ENCODE measurements at regions not wholly inside any gene's neighbourhood (a gene's known extent, or its start where the extent isn't known, plus 50 kb on each side); places are given as distances from the start of the nearest gene placed in this dataset.

DNA sequence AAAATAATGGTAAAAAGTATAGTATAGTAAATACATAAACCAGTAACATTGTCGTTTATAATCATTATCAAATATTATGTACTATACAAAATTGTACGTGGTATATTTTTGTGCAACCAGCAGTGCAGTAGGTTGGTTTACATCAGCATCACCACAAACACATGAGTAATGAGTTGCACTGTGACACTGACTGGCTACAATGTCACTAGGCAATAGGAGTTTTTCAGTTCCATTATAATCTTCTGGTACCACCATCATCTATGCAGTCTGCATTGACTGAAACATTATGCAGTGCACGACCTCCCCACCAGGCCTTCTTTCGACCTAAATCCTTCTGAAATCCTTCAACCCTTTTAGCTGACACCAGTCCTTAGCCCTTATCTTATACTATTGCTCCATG is 105.8 kb downstream of the SREK1 start:
- H3K27ac ChIP-seq: no peak overlapping the region
- no peak for TF ChIP-seq POLR2AphosphoS5 (IDR thresholded peaks at IDR 0.05)
- TF ChIP-seq POLR2A (IDR thresholded peaks at IDR 0.05): no peak
- TF ChIP-seq, protein P1, sequence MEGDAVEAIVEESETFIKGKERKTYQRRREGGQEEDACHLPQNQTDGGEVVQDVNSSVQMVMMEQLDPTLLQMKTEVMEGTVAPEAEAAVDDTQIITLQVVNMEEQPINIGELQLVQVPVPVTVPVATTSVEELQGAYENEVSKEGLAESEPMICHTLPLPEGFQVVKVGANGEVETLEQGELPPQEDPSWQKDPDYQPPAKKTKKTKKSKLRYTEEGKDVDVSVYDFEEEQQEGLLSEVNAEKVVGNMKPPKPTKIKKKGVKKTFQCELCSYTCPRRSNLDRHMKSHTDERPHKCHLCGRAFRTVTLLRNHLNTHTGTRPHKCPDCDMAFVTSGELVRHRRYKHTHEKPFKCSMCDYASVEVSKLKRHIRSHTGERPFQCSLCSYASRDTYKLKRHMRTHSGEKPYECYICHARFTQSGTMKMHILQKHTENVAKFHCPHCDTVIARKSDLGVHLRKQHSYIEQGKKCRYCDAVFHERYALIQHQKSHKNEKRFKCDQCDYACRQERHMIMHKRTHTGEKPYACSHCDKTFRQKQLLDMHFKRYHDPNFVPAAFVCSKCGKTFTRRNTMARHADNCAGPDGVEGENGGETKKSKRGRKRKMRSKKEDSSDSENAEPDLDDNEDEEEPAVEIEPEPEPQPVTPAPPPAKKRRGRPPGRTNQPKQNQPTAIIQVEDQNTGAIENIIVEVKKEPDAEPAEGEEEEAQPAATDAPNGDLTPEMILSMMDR (IDR thresholded peaks at IDR 0.05): no peak
- DNase-seq: no peak
- no peaks in the 10 kb centered on the region for H3K36me3 ChIP-seq
- H3K9me3 ChIP-seq: no peaks in the 10 kb centered on the region
- no peaks in the 10 kb centered on the region for H3K4me1 ChIP-seq
- in situ Hi-C loops (cut with MboI; ENCODE audit: low pct_ligation_motif_present in 1 of 4, low pct_unique_long_range_greater_than_20kb in 1 of 4, low sequenced_read_pairs in 3 of 4) (no loop called here), intact Hi-C loops (cut with DNase I; ENCODE audit: low total_unique reads) (no loop called here)
- H3K27me3 ChIP-seq: no peaks in the 10 kb centered on the region
- 82 to 88% methylated on average over 2 to 4 of the region's 4 CpGs for WGBS, 2 donors (ENCODE audit: low coverage in 1 of 2)
- H3K4me3 ChIP-seq: no peak overlapping the region

DNA sequence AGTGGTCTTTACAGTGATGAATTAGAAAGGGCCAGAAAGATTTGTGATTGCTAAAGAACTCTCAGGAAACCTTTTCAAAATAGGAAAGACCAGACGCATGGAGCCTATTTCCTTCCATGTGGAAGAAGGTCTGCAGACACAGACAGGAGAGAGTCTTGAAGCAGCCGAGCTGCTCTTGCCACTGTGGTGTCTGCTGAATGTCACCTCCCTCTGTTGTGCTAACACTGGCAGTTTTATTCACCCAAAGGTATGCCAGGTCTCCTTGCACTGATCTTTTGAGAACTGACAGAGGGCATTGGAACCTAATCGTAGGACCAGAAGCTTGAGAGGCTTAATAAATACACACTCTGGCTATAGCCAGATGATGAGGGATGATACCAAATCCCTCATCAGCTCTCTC is 108.7 kb downstream of the SREK1 start:
- H3K27me3 ChIP-seq: no peaks in the 10 kb centered on the region
- DNase-seq: no peak
- no peaks in the 10 kb centered on the region for H3K36me3 ChIP-seq
- intact Hi-C loops (cut with DNase I; ENCODE audit: low total_unique reads): no loop called here
- no peaks in the 10 kb centered on the region for H3K9me3 ChIP-seq
- TF ChIP-seq POLR2A (IDR thresholded peaks at IDR 0.05) (no peak), POLR2AphosphoS5 (IDR thresholded peaks at IDR 0.05) (peak in 1 of 3 donors; percentile 62), EP300 (IDR thresholded peaks at IDR 0.05; ENCODE audit: low read depth) (no peak)
- TF ChIP-seq, protein P1 (IDR thresholded peaks at IDR 0.05): no peak
- H3K27ac ChIP-seq: no peak overlapping the region
- no peak overlapping the region for H3K4me3 ChIP-seq
- WGBS, 2 donors (ENCODE audit: low coverage in 1 of 2): 60 to 67% methylated on average over 1 to 3 of the region's 3 CpGs
- no peaks in the 10 kb centered on the region for H3K4me1 ChIP-seq
- in situ Hi-C loops (cut with MboI; ENCODE audit: low pct_ligation_motif_present in 1 of 4, low pct_unique_long_range_greater_than_20kb in 1 of 4, low sequenced_read_pairs in 3 of 4): no loop called here

DNA sequence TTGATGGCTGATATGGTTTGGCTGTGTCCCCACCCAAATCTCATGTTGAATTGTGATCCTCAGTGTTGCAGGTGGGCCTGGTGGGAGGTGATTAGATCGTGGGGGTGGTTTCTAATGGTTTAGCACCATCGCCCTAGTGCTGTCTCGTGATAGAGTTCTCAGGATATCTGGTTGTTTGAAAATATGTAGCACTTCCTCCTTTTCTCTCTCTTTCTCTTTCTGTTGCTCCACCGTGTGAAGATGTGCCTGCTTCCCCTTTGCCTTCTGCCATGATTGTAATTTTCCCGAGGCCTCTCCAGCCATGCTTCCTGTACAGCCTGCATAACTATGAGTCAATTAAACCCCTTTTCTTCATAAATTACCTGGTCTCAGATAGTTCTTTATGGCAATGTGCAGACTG is 111.6 kb downstream of the SREK1 start:
- intact Hi-C loops (cut with DNase I; ENCODE audit: low total_unique reads) (no loop called here), in situ Hi-C loops (cut with MboI; ENCODE audit: low pct_ligation_motif_present in 1 of 4, low pct_unique_long_range_greater_than_20kb in 1 of 4, low sequenced_read_pairs in 3 of 4) (no loop called here)
- no peaks in the 10 kb centered on the region for H3K36me3 ChIP-seq
- no peak overlapping the region for H3K27ac ChIP-seq
- no peaks in the 10 kb centered on the region for H3K9me3 ChIP-seq
- DNase-seq: no peak
- TF ChIP-seq EP300 (IDR thresholded peaks at IDR 0.05; ENCODE audit: low read depth) (no peak), POLR2A (IDR thresholded peaks at IDR 0.05) (no peak), POLR2AphosphoS5 (IDR thresholded peaks at IDR 0.05) (no peak)
- TF ChIP-seq, protein P1 (IDR thresholded peaks at IDR 0.05): no peak
- H3K27me3 ChIP-seq: no peaks in the 10 kb centered on the region
- no peaks in the 10 kb centered on the region for H3K4me1 ChIP-seq
- no peak overlapping the region for H3K4me3 ChIP-seq
- WGBS, 2 donors (ENCODE audit: low coverage in 1 of 2): 61 to 83% methylated on average over 1 to 5 of the region's 5 CpGs

DNA sequence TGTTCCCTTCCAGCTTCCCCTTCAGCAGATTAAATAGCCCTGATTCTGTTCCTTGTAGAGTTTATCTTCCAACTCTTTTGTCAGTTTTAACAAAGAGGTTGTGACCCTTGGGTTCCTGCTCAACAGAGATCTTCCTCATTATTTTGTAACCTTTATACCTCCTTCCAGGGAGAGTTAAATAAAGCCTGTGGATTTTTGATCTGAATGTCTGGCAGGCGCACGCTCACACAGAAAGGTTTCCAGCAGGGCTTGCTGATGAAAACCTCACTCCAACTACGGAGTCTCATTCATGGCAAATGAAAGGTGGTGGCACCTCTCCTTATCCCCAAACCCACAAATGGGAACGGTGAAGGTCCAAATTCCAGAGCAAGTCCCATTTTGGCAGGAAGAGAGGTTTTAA is 129.0 kb downstream of the SREK1 start:
- H3K4me1 ChIP-seq: no peaks in the 10 kb centered on the region
- TF ChIP-seq POLR2AphosphoS5 (IDR thresholded peaks at IDR 0.05) (no peak), EP300 (IDR thresholded peaks at IDR 0.05; ENCODE audit: low read depth) (no peak), POLR2A (IDR thresholded peaks at IDR 0.05) (no peak)
- TF ChIP-seq, protein P1 (IDR thresholded peaks at IDR 0.05): no peak
- in situ Hi-C loops (cut with MboI; ENCODE audit: low pct_ligation_motif_present in 1 of 4, low pct_unique_long_range_greater_than_20kb in 1 of 4, low sequenced_read_pairs in 3 of 4) (no loop called here), intact Hi-C loops (cut with DNase I; ENCODE audit: low total_unique reads) (no loop called here)
- WGBS, 2 donors (ENCODE audit: low coverage in 1 of 2): 70 to 78% methylated on average over 4 of the region's 4 CpGs
- H3K27ac ChIP-seq: no peak overlapping the region
- no peaks in the 10 kb centered on the region for H3K27me3 ChIP-seq
- no peak overlapping the region for H3K4me3 ChIP-seq
- no peak for DNase-seq
- H3K36me3 ChIP-seq: no peaks in the 10 kb centered on the region
- H3K9me3 ChIP-seq: no peaks in the 10 kb centered on the region
